HG02981 (cell line): ENCODE measurements at regions not wholly inside any gene's neighbourhood (a gene's known extent, or its start where the extent isn't known, plus 50 kb on each side); places are given as distances from the start of the nearest gene placed in this dataset.
"Not testable (repeated sequence)": the region's sequence is repeated elsewhere in the genome, so short reads cannot be mapped to it uniquely, and the experiment has no call there.

Experiments used
- ATAC-seq: cut with Tn5 transposase; IDR thresholded peaks from one replicate; pipeline ENCODE4 v1.9.1; 2021; ENCODE audit warnings: mild to moderate bottlenecking, moderate library complexity; ENCODE audit not compliant: unreplicated experiment

DNA sequence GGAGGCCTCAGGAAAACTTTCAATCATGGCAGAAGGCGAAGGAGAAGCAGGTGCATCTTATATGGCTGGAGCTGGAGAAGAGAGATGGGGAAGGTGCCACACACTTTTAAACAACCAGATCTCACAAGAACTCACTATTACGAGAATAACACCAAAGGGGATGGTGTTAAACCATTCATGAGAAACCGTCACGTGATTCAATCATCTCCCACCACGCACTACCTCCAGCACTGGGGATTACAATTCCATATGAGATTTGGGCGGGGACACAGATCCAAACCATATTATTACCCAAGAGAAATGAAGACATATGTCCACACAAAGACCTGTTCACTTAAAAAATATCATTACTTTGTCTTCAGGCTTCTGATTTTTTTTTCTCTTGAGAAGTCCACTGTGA, 518.5 kb downstream of the DCDC2C start:
- ATAC-seq: no peak

DNA sequence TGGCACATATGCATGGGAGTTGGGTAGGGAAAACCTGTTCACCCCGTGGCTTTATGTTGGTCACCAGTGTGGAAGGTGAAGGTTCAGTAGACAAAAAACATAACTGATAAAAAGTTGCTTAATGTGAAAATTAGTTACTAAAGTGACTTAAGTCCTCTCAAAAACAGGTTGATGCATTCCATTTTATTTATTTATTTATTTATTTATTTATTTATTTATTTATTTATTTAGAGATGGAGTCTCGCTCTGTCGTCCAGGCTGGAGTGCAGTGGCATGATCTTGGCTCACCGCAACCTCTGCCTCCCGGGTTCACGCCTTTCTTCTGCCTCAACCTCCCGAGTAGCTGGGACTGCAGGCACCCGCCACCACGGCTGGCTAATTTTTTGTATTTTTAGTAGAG, 541.0 kb downstream of the DCDC2C start:
- ATAC-seq: not testable (repeated sequence)

DNA sequence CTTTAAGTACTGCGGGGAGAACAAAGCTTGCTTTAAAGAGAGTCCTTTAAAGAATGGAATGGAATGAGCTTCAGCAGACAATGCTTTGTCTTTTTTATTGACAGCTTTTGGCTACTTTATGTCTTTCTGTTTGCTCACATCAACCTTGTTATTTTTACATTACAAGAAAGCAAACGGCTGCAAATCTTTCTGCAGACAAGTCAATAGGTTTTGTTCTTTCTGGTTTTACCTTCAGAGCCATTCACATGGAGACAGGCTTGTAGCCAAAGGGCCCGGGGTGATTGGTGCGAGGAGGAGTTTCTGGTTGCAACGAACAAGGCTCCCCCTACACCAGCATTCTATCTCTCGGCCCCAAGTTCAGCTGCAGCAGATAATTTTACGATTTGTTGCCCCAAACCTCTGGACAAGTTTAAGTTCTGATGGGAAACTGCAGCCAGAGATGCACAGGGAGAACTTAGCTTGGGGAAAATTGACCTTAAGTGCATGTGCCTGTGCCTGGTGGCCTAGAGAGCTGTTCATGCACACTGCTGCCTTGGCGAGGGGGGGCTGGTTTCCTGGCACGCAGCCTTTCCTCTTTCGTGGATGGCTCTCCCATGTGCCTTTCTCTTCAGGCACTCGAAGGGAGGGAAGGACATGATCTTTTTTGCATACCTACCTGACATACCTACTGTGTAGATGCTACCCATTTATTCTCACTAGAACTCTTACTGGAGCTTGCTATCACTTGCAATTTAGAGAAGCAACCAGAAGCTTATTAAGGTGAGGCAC, 543.2 kb downstream of the DCDC2C start:
- no peak for ATAC-seq

DNA sequence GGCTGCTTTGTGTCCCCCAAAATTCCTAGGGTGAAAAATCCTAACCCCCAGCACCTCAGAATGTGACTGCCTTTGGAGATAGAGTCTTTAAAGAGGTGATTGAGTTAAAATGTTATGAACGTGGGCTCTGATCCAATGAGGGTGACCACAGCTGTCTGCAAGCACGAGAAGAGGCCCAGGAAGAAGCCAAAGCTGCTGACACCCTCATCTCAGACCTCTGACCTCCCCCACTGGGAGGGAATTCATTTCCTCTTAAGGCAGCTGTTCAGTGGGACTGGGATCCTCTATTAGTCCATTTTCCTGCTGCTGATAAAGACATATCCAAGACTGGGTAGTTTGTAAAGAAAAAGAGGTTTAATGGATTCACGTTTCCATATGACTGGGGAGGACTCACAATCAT, 544.4 kb downstream of the DCDC2C start:
- no peak for ATAC-seq

DNA sequence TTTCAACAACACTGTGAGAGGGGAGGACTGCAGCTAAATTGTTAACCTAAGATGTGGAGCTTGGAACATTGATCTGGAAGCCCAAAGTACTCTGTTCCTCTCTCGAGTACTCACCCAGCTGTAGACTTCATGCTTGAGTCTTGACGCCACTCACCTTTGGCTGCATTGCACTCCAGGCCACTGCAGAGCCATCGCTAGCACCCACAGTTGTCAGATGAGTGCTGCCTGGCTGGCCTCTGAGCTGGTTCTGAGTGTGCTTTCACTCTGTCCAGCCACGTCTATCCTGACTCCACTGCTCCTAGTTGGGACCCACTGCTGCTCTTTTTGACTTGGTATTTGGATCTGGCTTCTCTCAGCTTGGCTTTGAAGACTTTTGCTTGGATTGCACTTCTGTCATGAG, 552.1 kb downstream of the DCDC2C start:
- ATAC-seq: no peak

GRCh38 chr2:4256351-4256750, 553.0 kb downstream of the DCDC2C start:
- ATAC-seq: no peak

- no peak for ATAC-seq
Measured at GRCh38 chr2:4258563-4258962, 555.2 kb downstream of the DCDC2C start.

GRCh38 chr2:4265936-4266335, 562.6 kb downstream of the DCDC2C start:
- no peak for ATAC-seq

- ATAC-seq: no peak
Measured at GRCh38 chr2:4269885-4270284, 566.5 kb downstream of the DCDC2C start.

- no peak for ATAC-seq
Measured at GRCh38 chr2:4272261-4272858, 569.0 kb downstream of the DCDC2C start.

DNA sequence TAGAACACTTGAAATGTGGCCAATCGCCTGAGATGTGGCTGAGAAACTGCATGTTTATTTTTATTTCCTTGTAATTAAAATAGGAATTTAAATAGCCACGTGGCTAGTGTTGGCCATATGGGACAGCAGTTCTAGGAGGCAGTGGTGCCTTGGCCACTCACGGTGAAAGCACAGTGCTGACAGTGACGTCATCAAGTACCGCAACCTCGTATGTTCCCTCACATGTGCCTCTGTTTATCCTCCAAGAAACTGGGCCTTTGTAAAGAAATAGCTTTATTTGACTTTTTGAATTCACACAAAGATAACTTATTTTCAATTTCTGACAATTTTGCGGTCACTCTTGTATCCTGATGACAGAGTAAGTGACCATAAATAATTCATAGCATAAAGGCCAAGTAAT, 575.0 kb downstream of the DCDC2C start:
- no peak for ATAC-seq

GRCh38 chr2:4279431-4279830, 576.1 kb downstream of the DCDC2C start:
- no peak for ATAC-seq

- no peak for ATAC-seq
Measured at GRCh38 chr2:4291430-4291829, 588.1 kb downstream of the DCDC2C start.

GRCh38 chr2:4295680-4296079, 592.3 kb downstream of the DCDC2C start:
- no peak for ATAC-seq

GRCh38 chr2:4300616-4301015, 597.2 kb downstream of the DCDC2C start:
- ATAC-seq: no peak

- ATAC-seq: no peak
Measured at GRCh38 chr2:4324531-4324930, 621.2 kb downstream of the DCDC2C start.

DNA sequence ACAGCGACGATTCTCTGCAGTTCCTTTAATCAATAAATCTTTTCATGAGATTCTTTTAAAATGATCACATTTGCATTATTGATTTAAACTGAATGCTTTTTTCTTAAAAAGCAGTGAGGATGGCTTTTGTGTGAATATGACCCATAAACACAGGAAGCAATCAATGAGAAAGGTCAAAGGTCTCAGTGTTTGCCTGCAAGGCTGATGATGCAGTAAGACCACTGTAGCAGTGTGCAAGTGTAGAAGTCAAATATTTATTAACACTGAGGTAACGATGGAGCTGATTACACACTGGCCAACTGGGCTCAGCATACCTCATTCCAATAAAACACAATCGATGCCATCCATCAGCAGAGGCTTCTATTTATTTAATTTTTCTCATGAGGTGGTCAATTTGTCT, 633.5 kb downstream of the DCDC2C start:
- no peak for ATAC-seq

DNA sequence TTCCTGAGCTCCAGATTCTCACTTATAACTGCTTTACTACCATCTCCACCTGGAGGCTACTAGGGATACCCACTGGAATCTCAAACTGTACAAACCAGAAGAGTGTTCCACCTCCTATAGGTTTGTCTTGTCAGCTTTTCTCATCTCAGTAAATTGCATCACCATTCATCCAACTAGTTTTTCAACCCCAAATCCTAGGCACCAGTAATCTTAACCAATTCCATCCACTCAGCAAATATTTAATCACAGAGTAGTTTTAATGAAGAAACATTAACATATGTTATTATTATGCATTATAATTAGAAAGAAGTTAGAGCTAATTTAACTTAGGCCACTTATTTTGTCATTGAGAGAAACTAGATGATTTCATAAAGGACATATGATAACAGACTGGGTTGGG, 635.0 kb downstream of the DCDC2C start:
- no peak for ATAC-seq

DNA sequence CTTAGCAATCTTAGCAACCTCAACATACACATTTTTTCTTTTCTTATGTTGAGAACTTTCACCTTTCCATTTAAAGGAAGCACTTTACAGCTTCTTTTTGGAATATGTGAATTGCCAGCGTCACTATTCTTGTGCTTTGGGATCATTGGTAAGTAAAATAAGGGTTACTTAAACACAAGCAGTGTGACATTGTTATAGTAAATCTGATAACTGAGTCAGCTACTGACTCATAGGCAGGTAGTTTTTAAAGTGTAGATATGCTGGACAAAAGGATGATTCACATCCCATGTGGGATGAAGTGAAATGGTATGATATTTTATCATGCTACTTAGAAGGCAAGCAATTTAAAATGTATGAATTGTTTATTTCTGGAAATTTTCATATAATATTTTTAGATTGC, 637.2 kb downstream of the DCDC2C start:
- no peak for ATAC-seq

- no peak for ATAC-seq
Measured at GRCh38 chr2:4346628-4347027, 643.3 kb downstream of the DCDC2C start.

GRCh38 chr2:4353668-4354067, 650.3 kb downstream of the DCDC2C start:
- ATAC-seq: no peak

GRCh38 chr2:4354164-4354563, 650.8 kb downstream of the DCDC2C start:
- ATAC-seq: no peak

GRCh38 chr2:4354678-4355077, 651.3 kb downstream of the DCDC2C start:
- ATAC-seq: peak; percentile 66
